Pancreas (tissue), 10 donors: ENCODE measurements at regions not wholly inside any gene's neighbourhood (a gene's known extent, or its start where the extent isn't known, plus 50 kb on each side); places are given as distances from the start of the nearest gene placed in this dataset.

Experiments
- ATAC-seq, 4 donors: fragments of 200-7000 bp; cut with Tn5 transposase; one replicate each; pipeline versions ENCODE4 v1.8.0 to v1.9.1; 2020; ENCODE audit warnings: mild to moderate bottlenecking in 4 of 4, moderate library complexity in 4 of 4
- DNase-seq, 6 donors: peaks; one replicate each; pipeline ENCODE4 v3.0.0-alpha.2; 2020
- FAIRE-seq: peaks from 2 replicates; lab custom pipeline; 2012; peaks lifted over from hg19 to GRCh38; lab: Jason Lieb, UNC
- H3K27ac ChIP-seq, 4 donors: fragments of 200-600 bp; sonication (generic); 1 replicate in 3 of 4; 2 replicates in 1 of 4; pipeline versions ENCODE4 v1.5.0 to v1.8.0; 2020
- H3K27me3 ChIP-seq, 4 donors: fragments of 200-600 bp; one replicate each; pipeline ENCODE4 v1.8.0; 2021
- H3K36me3 ChIP-seq, 3 donors: fragments of 200-600 bp; sonication (generic) in 1 of 3; one replicate each; pipeline versions ENCODE4 v1.5.0 to v1.8.0; 2020 to 2021
- H3K4me1 ChIP-seq, 3 donors: fragments of 200-600 bp; one replicate each; pipeline ENCODE4 v1.8.0; 2021
- H3K4me3 ChIP-seq, 4 donors: fragments of 200-600 bp; sonication (generic) in 2 of 4; one replicate each; pipeline versions ENCODE4 v1.5.0 to v1.8.0; 2020 to 2021
- H3K9me3 ChIP-seq, 4 donors: fragments of 200-600 bp; one replicate each; pipeline ENCODE4 v1.8.0; 2021
- WGBS, 2 donors: extraction: QIAGEN DNeasy Blood & Tissue Kit; methylation state at CpG; one replicate each; pipeline ENCODE4 v1.1.7; 2013; 5-methylcytosine and 5-hydroxymethylcytosine counted together
- intact Hi-C, 3 donors: fragments of 100-400 bp; cut with DNase I; formaldehyde crosslinking; loops; one replicate each; pipeline versions ENCODE4 v1.11.1 to v1.14.2; 2022
- TF ChIP-seq, protein P1 (sequence below), 4 donors: fragments of 200-600 bp; sonication (generic) in 3 of 4; IDR thresholded peaks; one replicate each; pipeline versions ENCODE4 v1.5.0 to v1.8.0; 2021; ENCODE audit warnings: antibody characterized with exemption in 4 of 4
- donor health status: healthy with polysubstance abuse.
- donor health status: DM: no; HTN: no; CAD: no; lungs with moderate emphysema.
- donor health status: DM: no; HTN: no; CAD: no.
- donor health status: control.
- donor health status: control.
- donor health status: Bipolar disorder and iron deficiency.
- donor health status: DM: yes; HTN: yes; CAD: no.
- donor health status: DM: no; HTN: no; CAD: no.
- donor health status: DM: no; HTN: no; CAD: no.
- donor health status: DM: yes; HTN: yes; CAD: no.

DNA sequence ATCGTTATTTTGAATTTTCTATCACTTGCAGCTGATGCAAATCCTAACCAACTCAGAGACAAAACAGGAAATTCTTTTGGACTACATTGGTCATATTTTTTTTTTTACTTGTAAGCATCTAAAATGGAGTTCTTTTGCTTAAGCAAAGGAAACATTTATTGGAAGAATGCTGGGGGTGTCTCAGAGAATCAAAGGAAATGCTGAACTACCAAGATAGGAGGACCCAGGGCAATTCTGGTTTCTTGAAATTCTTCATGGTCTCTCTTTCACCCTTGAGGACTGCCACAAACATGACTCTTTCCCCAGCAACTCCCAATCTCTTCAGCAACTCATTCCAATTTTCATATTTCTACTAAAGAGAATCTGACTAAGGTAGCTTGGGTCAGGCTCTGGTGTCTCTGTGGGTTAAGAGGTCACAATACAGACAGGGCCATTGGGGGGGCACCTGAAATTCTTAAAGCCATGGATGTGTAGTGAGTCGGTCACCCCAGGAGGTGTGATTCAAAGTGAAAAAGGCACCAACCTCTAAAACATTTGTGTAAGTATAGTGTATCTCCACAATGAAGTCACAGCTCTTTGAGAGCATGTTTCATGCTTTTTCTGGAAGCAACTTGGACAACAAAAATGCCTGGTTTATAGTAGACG, 171.1 kb upstream of the FGGY start:
- intact Hi-C loops = no loop called here
- 90 to 96% methylated on average over 3 of the region's 3 CpGs for WGBS, 2 donors
- Histone ChIP-seq H3K27me3 (no peaks in the 10 kb centered on the region), H3K36me3 (no peaks in the 10 kb centered on the region), H3K27ac (no peak overlapping the region), H3K4me3 (no peak overlapping the region), H3K9me3 (no peaks in the 10 kb centered on the region), H3K4me1 (no peaks in the 10 kb centered on the region)
- TF ChIP-seq, protein P1, sequence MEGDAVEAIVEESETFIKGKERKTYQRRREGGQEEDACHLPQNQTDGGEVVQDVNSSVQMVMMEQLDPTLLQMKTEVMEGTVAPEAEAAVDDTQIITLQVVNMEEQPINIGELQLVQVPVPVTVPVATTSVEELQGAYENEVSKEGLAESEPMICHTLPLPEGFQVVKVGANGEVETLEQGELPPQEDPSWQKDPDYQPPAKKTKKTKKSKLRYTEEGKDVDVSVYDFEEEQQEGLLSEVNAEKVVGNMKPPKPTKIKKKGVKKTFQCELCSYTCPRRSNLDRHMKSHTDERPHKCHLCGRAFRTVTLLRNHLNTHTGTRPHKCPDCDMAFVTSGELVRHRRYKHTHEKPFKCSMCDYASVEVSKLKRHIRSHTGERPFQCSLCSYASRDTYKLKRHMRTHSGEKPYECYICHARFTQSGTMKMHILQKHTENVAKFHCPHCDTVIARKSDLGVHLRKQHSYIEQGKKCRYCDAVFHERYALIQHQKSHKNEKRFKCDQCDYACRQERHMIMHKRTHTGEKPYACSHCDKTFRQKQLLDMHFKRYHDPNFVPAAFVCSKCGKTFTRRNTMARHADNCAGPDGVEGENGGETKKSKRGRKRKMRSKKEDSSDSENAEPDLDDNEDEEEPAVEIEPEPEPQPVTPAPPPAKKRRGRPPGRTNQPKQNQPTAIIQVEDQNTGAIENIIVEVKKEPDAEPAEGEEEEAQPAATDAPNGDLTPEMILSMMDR (IDR thresholded peaks at IDR 0.05) = no peak
- ATAC-seq (no peak), FAIRE-seq (no peak), DNase-seq (no peak)

GRCh38 chr1:59126366-59126765, 170.5 kb upstream of the FGGY start:
- H3K27me3 ChIP-seq = no peaks in the 10 kb centered on the region
- FAIRE-seq = no peak
- H3K4me1 ChIP-seq = no peaks in the 10 kb centered on the region

DNA sequence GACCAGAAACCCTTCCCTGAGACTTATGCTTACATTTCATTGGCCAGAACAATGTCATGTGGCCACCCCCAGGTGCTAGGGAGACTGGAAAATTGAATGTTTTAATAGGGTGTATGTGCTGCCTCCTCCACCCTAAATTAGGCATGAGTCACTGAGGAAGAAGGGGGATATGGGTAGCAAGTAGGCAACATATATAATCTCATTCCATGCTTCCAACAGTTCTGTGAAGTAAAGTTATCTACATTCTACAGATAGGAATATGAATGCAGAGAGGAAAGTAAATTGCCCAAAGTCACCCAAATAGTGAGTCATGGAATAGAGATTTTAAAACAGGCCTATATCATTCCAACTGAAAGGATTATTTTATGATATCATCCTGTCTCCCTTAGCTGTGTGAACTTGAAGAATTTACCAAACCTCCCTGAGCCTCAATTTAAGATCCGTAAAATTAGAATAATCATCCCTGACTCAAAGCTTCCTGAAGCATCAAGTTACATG, 168.6 kb upstream of the FGGY start:
- no peaks in the 10 kb centered on the region for H3K27me3 ChIP-seq
- H3K9me3 ChIP-seq = no peaks in the 10 kb centered on the region
- WGBS, 2 donors = 91 to 94% methylated on average over 1 of the region's 1 CpG
- intact Hi-C loops = no loop called here
- TF ChIP-seq, protein P1 (IDR thresholded peaks at IDR 0.05) = no peak
- no peak for ATAC-seq
- no peak for FAIRE-seq
- DNase-seq = no peak
- no peaks in the 10 kb centered on the region for H3K36me3 ChIP-seq
- peaks cover 4 to 9% (median 4%) of the 10 kb centered on the region in 3 donors for H3K4me1 ChIP-seq
- H3K27ac ChIP-seq = no peak overlapping the region
- H3K4me3 ChIP-seq = no peak overlapping the region

More at GRCh38 chr1:59126366-59126765, 170.5 kb upstream of the FGGY start:
- no peak overlapping the region for H3K27ac ChIP-seq
- ATAC-seq (no peak), DNase-seq (no peak)
- H3K36me3 ChIP-seq = no peaks in the 10 kb centered on the region
- no peak overlapping the region for H3K4me3 ChIP-seq
- no peaks in the 10 kb centered on the region for H3K9me3 ChIP-seq
- intact Hi-C loops = no loop called here
- 93% methylated on average over 1 of the region's 1 CpG for WGBS, 2 donors
- TF ChIP-seq, protein P1 (IDR thresholded peaks at IDR 0.05) = no peak

GRCh38 chr1:59128784-59129227, 168.1 kb upstream of the FGGY start:
- peaks cover 4 to 9% (median 4%) of the 10 kb centered on the region in 3 donors for H3K4me1 ChIP-seq
- H3K4me3 ChIP-seq = no peak overlapping the region
- no peaks in the 10 kb centered on the region for H3K9me3 ChIP-seq
- TF ChIP-seq, protein P1 (IDR thresholded peaks at IDR 0.05) = no peak
- ATAC-seq (peak in 2 of 4 donors; percentile 12 to 58), FAIRE-seq (no peak), DNase-seq (no peak)
- no peak overlapping the region for H3K27ac ChIP-seq
- intact Hi-C loops = no loop called here
- H3K27me3 ChIP-seq = no peaks in the 10 kb centered on the region
- 73 to 86% methylated on average over 4 of the region's 4 CpGs for WGBS, 2 donors
- no peaks in the 10 kb centered on the region for H3K36me3 ChIP-seq

DNA sequence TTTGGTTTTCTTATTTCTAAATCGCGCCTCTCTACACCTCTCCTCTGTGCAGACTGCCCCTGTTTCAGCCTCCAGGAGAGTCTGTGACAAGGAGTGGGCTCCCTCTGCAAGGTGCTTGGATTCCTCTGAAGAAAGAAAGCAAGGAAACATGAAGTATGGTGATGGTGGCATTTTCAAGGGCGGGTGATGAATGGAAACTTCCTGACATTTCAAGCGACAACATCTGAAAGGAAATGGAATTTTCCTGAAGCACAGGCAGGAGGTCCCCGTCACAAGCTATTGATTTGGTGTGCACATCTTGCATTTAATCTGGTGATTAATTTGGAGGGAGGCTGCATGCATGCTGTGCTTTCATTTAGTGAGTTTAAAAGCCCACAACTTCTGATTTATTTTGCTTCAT, 164.6 kb upstream of the FGGY start:
- FAIRE-seq = no peak
- WGBS, 2 donors = 43 to 44% methylated on average over 5 of the region's 5 CpGs
- no peaks in the 10 kb centered on the region for H3K27me3 ChIP-seq

More for the DNA sequence above, 164.6 kb upstream of the FGGY start:
- H3K4me3 ChIP-seq = no peak overlapping the region
- H3K27ac ChIP-seq = no peak overlapping the region
- intact Hi-C loops = no loop called here
- no peaks in the 10 kb centered on the region for H3K9me3 ChIP-seq
- DNase-seq (no peak), ATAC-seq (peak in 1 of 4 donors; percentile 19)
- H3K4me1 ChIP-seq = peaks cover 4 to 9% (median 4%) of the 10 kb centered on the region in 3 donors
- TF ChIP-seq, protein P1 (IDR thresholded peaks at IDR 0.05) = no peak
- no peaks in the 10 kb centered on the region for H3K36me3 ChIP-seq
